GM21367 (cell line): ENCODE measurements at regions not wholly inside any gene's neighbourhood (a gene's known extent, or its start where the extent isn't known, plus 50 kb on each side); places are given as distances from the start of the nearest gene placed in this dataset.

Experiments
- ATAC-seq: cut with Tn5 transposase; IDR thresholded peaks from one replicate; pipeline ENCODE4 v1.9.1; 2021; ENCODE audit not compliant: unreplicated experiment

DNA sequence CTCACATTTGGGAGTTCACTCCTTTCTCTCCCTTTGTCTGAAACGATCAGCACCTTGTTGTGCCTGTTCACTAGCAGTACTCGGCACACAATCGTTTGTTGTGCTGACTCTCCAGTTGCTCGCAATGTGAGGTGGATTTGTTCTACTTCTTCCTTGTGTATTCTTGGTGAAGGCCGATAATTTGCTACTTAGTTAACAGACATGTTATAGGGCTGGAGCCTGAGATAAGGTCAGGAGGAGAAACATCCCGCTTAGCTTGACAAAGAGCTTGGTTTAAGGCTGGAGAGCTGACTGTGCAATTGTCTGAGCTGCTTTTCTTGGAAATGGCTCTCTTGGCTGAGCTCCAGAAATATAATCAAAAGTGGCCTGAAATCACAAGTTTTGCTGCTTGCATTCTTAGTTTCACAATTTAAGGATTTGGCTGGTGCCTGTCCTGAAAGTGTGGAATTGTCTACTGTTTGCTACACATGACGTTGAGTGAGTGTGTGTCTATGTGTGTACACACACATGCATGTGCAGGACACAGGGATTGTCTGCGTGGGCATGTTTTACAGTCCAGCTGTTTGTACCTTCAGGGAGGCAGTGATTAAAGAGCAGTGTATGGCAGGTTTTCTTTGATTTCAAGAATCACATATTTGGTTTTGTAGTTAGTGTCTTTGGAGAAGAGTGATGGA is 77.7 kb downstream of the ARF6 start:
- ATAC-seq, result peak; percentile 8

DNA sequence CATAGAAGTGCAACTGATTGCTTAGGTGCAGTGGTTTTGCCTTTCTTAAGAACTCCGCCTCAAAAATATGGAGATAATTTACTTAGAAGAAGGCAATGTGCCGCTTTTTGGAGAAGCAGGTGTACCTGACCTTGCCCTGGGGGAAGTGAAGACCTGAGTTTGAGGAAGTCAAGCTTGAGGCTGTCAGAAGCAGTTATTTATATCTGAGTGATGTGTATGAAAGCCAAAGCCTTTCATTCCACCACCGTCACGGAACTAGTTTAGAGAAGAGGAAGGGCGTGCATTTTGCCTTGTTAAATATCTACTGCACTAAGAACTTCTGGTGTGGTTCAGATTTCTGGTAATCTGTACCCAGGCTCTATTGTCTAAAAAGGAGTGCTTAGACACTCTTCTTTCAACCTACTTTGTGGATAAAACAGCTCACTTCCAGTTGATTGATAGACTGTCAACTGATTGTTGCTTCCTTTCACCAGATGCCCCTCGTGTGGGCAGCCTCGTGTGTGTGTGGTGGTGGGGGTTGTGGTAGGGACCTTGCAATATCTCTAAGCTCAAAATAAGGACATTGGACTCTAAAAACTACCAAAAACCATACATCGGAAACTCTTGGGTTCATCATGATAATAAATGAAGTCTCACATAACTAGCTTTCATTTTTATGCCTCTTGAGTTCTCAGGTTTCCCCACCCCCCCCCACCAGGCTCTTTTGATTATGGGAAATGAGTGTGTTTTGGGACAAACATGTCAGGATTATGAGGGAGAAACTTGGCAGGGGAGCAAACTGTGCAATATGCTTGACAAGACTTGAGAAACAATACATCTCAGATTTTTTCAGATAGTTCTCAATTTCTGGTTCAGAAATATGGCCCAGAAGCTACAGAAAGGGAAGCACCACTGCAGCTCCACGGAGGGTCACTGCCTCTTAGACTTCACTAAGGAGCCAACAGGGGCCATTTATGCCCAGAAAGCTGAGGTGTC is 78.6 kb downstream of the ARF6 start:
- ATAC-seq, result peak; percentile 81

DNA sequence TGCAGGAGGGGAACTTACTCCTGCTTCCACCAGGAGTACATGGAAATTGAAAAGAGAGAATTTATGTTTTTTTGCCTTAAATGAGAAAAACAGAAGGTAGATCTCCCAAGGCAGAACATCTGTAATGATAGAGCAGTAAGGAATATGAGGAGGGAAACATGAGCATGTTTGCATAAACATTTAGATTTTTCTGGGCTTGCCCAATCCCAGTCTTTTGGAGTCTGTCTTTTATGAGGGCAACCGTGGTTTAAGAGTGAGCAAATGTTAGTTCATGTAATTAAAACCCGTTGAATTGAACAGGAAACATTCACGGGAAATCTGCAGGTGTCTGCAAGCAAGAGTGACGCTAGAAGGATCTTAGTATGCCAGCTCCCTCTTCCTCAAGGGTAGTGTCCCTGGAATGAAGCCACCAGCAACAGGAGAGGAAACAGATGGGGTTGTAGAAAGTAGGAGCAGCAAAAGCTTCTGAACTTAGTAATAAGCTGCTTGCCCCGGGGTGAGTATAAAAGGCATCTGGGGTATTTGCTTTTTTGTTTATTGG is 79.3 kb downstream of the ARF6 start:
- no peak for ATAC-seq

DNA sequence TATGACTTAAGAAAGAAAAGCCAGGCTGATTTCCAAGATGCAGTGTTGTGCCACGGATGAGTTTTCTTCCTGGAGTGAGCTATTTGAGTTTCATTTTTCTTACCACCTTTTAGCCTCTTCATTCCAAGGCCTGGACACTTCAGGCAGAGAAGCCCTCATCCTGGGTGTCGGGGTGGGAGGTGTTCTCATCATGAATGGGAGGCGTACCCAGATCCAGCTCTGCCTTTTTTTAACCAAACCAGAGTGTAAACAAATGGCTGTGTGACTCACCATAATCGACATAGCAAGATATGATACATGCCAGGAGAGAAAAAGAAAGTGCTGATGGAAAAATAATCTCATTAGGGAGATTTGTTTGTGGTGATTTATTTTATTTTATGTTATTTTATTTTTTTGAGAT is 79.9 kb downstream of the ARF6 start:
- ATAC-seq, result no peak

DNA sequence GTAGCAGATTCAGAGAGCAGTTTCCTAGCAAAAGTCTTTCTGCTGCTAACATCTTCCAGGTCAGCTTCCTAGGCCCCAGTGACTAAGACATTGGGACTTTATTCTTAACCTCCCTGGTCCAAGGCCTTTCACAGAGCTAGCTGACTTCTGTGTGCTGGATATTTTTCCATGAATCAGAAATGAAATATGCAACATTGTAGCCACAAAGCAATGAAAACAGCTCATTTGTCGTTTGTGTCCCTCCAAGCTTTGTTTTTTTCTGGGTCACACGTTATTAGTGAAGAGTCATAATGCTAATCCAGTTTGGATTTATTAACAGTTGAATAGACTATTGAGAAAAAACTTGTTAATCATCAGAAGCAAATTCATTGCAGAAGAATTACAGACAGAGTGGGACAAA is 82.4 kb downstream of the ARF6 start:
- no peak for ATAC-seq

DNA sequence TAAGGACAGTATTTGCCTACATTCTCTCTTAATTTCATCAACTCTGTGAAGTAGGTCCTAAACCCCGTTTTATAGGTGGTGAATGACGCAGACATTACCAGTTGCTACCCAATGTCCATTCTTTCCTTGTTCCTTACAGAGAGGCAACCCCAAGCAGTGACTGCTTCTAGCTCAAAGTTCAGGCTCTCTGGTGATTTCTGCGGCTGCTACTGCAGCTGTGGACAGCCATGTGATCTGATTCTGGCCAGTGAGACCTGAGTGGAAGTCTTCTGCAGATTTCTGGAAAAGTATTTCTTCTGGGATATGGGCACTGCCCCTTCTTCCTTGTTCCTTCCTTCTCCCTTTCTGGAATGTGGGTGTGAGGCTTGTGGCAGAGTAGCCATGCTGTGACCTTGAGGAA is 82.9 kb downstream of the ARF6 start:
- no peak for ATAC-seq

DNA sequence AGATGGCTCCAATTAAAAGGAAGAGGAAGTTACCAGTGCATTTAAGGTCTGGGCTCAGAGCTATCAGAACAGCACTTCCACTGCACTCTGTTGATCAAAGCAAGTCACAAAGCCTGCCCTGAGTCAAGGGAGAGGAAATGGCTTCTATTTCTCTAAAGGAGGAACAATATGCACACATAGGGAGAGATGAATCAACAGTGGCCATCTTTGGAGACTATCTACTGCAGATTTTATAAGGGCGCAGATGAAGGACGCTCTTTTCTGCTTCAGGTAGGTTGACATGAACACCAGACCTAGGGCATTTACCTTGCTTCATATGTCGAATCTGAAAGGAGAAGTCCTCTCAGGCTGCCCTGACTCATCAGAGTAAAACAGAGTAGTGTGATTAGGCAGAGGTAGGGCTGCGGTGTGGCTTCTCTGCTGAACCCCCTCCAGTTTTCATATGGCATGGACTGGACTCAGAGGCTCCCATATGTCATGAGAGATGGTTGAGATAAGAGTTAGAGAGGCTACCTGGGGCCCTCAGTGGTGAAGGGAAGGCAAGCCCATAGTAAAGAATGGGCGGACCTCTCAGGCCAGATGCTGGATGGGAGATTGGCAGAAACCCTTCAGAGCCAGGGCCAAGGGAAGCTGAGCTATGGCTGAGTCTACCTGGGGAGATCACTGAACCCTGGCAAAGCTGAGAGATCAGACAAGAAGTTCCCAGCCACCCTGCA is 84.4 kb downstream of the ARF6 start:
- peak; percentile 51 for ATAC-seq

DNA sequence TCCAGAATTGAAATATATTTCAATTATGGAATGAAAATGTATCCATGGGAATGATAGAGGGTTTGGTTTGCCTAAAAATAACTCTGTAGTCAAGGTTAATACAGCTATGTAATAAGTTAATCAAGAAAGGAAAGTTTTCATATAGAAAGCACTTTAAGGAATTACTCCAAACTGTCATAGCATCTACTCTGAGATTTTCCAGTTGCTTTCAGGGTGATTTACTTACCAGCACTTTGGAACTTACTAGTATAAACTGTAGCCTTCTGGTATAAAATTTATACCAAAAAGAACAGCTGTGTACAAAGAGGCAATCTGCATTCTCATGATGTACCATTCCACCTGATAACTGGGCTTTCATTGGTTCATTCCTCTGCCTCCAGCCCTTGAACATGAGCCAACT is 87.1 kb downstream of the ARF6 start:
- ATAC-seq, result no peak

DNA sequence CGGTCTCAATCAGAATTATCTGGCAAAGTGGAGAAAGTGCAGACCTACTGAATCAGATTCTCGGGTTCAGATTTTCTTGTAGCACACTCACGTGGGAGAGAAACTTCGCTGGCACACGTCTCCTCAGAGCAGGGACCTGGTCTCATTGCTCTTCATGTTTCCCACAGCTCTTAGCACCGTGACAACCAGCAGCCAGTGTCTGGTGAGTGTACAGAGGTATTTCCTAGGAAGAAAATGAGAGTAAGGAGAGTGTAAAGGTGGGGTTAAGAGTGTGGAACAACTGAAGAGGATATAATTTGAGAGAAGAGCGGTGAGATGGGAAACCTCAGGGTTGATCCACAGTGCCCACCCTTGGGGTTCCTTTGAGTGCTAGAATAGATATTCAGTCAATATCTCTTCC is 89.2 kb downstream of the ARF6 start:
- ATAC-seq, result no peak

DNA sequence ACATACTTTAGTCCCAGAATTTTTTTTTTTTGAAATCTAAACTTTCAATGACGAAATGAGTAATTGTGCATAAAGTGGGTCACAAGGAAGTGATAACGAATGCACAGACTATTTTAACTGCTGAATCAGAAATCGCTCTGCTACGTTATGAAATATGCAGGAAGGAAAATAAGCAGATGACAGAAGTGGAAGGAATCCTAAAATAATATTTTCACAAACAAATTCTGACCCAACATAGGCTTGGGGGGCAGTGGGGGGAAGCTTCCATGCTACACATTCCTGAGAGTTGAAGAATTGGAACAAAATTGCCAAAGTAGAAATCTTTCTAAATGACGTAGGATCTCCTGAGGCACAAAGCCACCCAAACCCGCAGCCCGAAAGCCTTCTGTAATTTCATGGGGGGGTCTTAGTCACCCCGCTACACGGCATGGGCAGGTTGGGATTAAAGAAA is 89.6 kb downstream of the ARF6 start:
- ATAC-seq, result no peak

DNA sequence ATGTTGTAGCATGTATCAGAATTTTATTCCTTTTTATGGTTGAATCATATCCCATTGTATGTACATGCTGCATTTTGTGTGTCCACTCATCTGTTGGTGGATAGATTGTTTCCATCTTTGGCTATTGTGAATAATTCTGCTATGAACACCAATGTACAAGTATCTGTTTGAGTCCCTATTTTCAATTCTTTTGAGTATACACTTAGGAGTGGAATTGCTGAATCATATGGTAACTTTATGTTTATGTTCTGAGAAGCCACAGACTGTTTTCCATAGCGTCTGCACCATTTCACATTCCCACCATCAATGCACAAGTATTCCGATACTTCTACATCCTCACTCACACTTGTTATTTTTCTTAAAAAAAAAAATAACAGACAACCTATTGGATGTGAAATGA is 91.5 kb downstream of the ARF6 start:
- ATAC-seq, result no peak

DNA sequence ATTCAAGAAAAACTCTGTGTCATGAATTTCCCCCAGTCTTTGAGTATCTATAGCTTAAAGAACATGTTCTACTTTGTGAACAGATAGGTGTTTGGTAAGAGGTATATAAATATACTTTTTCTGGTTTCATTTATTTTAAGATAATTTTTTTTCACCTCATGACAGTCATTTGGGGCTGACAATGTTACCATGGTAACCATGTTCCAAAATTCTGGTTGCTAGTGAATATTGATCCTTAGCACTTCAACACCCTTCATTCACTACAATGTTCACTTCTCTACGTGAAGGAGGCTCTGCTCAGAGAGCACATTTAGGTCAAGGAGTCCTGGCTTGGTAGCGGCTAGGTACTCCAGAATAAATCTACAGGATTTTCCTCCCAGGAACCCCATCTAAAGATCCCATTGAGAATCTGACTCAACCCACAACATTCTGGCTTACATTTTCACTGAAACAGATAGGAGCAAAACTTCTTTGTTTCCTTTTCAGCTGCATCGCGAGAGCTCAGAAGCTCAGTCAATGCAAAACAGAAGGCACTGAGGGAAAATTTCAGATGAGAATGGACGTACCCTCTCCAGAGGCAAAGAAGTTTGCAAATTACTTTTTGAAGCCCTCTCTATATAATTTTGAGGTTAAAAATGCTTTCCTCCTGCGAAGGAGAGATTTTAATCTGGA is 93.6 kb downstream of the ARF6 start:
- no peak for ATAC-seq

DNA sequence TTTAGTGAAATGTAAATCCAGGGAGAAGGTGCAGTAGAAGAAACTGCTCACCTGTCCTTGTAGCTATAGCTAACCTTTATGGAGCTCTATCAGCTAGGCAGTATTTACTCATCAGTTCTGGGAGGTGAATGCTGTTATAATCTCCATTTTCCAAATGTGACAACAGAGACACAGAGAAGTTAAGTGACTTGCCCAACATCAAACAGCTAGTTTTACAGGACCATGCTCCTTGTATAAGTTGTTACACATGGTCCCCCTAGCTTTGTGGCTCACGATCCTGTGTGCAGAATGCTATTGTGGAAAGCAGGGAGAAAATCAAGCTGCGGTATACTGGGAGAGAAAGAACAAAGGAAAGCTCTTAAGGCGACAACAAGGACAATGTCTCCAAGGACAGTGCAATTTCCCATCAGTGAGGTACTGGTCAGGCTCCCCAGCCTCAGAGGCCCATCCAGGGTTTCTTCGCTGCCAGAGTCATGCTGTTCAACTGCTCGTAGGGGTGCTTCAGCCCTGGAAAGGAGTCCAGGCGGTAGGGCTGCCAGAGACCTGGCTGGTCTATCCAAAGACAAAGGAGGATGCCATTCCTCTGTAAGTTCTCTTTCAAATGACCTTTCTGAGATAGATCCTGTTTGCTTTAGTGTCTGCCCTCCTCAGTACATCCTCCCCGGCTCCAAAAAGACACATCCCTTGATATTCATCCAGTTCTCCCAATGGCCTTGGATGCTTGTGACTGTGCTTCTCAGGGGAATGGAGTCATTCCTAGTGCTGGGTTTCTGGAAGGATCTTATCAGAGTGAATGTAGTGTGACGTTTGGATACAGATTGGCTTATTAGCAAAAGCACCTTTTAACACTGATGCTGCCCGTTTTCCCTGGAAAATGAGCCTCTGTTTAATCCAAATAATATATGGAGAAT is 95.5 kb downstream of the ARF6 start:
- no peak for ATAC-seq

DNA sequence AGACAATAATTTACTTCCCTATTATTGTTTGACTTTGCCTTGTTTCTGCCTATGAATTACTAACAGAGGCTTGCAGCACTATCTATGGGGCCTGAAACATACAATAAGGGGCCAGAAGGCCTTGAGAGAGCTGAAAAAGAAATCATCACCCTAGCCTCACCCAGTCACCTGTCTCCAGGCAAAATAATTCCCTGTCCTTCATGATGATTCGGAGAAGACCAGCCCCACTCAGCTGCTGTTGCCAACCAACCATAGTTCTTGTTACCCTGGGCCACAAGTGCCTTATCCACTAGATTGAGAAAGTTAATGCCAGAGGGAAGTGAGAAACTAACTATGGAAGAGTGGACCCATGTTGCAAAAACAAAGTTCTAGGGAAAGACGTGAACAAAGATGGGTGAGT is 97.1 kb downstream of the ARF6 start:
- no peak for ATAC-seq

DNA sequence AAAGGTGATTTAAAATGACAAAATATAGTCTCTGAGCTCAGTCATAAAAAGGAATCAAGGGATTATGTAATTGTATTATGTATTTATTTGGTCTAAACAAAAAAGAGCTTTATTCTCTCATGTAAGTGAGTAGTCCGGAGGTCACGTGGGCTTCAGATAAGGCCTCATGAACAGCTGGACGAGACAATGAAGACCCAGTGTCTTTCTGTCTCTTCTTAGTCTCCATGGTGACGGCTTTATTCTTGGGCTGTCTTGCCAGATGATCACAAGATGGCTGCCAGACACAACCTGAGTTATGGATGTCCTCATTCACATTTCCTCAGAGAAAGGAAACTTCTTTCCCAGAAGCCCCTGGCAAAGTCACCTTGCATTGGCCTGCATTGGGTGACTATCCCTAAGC is 98.6 kb downstream of the ARF6 start:
- no peak for ATAC-seq

DNA sequence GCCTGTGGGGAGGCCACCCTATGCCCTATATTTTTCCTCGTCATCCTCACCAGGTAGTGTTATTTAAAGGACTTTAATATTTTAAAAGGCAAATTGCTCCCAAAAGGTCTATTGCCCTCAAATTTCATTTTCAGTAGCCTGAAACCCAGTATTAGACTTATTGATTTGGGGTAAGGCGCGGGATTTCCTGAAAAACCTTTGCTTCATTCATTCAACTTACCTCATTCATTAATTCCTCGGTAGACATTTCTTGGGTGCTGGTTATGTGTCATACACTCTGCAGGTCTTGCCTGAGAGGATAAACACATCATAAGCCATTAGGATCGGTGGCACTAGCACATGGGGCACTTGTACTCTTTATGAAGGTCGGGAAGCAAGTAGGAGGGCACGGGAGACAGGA is 99.2 kb downstream of the ARF6 start:
- ATAC-seq, result no peak

DNA sequence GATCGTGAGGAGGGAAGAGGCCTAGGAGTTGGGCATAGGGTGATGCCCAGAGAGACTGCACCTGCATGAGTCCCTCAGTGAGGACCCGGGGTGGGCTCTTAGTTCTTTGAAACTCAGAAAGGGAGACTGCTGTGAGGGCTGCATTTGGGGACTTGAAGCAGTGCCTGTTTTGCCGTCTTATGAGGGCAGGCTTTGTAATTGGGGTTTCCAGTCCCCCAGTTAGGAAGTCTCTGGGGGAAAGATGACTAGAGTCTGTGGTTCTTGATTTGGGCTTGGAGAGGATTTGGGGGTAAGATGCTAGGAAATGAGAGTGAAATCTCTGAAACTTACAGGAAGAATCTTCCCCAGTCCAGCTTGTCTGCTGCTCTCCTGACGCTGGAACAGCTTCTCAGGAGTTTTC is 99.6 kb downstream of the ARF6 start:
- no peak for ATAC-seq

DNA sequence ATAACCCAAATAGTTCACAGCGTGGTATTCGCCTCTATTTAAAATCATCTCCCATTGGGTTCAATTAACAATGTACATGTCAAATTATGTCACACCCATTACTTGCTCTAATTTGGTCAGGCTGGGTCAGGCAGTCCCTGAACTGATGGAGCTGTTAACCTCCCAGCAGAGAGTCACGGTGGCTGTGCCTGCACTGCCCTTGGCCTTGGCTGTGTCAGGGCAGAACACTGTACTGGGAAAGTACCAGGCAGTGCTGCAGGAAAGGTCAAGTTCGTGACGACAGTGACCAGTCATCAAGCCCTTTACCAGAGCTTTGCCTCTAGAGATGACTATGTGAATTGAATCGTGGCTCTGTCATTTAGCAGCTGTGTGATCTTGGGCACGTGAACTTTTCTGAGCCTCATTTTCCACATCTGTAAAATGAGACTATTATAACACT is 100.0 kb downstream of the ARF6 start:
- ATAC-seq, result peak; percentile 83

DNA sequence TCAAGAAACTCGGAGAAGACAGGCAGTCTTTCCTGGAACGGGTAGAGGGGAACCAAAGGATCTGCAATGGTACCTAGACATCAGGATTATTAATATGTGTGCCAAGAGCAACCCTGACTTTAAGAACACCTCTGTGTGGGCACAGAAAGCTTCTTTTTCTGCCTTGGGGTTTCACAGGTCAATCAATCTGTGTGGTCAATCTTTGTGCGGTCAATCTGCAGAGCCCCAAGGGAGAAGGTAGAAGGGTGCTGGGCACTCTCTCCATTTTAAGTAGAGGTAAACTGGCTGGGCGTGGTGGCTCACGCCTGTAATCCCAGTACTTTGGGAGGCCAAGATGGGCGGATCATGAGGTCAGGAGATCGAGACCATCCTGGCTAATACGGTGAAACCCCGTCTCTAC is 100.7 kb downstream of the ARF6 start:
- no peak for ATAC-seq
